Lower lobe of right lung (tissue), 2 donors: ENCODE measurements at regions not wholly inside any gene's neighbourhood (a gene's known extent, or its start where the extent isn't known, plus 50 kb on each side); places are given as distances from the start of the nearest gene placed in this dataset.

ENCODE experiments used
- ATAC-seq, 2 donors: fragments of 200-7000 bp; cut with Tn5 transposase; one replicate each; pipeline ENCODE4 v1.9.1; 2020 to 2022; ENCODE audit warnings: mild to moderate bottlenecking in 2 of 2, moderate library complexity in 2 of 2
- DNase-seq: peaks from one replicate; pipeline ENCODE4 v3.0.0-alpha.2; 2020
- H3K27ac ChIP-seq: fragments of 200-600 bp; one replicate; pipeline ENCODE4 v1.8.0; 2022
- H3K27me3 ChIP-seq: fragments of 200-600 bp; one replicate; pipeline ENCODE4 v1.8.0; 2022; ENCODE audit warnings: low read depth
- H3K36me3 ChIP-seq: fragments of 200-600 bp; one replicate; pipeline ENCODE4 v1.8.0; 2022; ENCODE audit warnings: mild to moderate bottlenecking
- H3K4me1 ChIP-seq: fragments of 200-600 bp; one replicate; pipeline ENCODE4 v1.8.0; 2022
- H3K4me3 ChIP-seq: fragments of 200-600 bp; one replicate; pipeline ENCODE4 v1.8.0; 2022; ENCODE audit warnings: mild to moderate bottlenecking
- H3K9me3 ChIP-seq: fragments of 200-600 bp; one replicate; pipeline ENCODE4 v1.8.0; 2022
- intact Hi-C: fragments of 100-400 bp; cut with DNase I; formaldehyde crosslinking; loops from one replicate; pipeline ENCODE4 v1.11.0; 2022
- TF ChIP-seq, protein P1 (sequence below): fragments of 200-600 bp; IDR thresholded peaks from one replicate; pipeline ENCODE4 v1.8.0; 2022; ENCODE audit warnings: antibody characterized with exemption, mild to moderate bottlenecking
- donor health status: DM: no; HTN: yes; CAD: no; lungs with severe emphysema.

DNA sequence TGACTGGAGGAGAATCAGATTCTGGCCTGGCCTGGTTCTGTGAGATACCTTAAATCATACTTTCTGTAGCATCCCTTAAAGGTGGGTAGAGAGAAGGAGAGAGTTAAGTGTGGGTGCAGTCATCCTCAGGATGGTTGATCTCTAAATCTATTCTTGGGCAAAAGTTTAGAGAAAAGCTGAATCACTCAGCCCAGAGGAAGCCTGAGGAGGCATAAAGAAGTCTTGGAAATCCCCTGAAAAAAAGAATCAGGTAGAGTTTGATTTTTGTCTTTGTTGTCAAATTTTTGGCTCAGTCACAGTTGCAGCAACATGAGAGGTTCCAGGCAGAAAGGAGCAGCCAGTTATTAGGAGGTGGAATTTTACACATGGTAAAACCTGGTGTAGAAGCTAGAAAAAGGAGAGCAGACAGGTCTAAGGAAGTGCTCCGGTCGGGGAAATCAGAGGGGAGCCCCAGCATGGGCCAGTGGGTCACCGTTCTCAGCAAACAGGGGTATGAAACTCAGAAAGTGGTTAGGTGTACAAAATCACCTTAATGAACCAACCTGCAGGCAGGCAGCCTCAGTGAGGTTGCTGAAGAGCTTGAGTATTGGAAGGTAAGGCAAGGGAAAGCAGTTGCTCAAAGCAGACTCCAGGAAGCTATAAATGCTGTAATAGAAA lies 116.2 kb upstream of the CNTLN start:
- Histone ChIP-seq H3K4me1 (no peaks in the 10 kb centered on the region), H3K36me3 (no peaks in the 10 kb centered on the region), H3K9me3 (peaks cover 1% of the 10 kb centered on the region), H3K27ac (no peak overlapping the region), H3K27me3 (no peaks in the 10 kb centered on the region), H3K4me3 (no peak overlapping the region)
- ATAC-seq (no peak), DNase-seq (no peak)
- intact Hi-C loops = no loop called here
- TF ChIP-seq, protein P1, sequence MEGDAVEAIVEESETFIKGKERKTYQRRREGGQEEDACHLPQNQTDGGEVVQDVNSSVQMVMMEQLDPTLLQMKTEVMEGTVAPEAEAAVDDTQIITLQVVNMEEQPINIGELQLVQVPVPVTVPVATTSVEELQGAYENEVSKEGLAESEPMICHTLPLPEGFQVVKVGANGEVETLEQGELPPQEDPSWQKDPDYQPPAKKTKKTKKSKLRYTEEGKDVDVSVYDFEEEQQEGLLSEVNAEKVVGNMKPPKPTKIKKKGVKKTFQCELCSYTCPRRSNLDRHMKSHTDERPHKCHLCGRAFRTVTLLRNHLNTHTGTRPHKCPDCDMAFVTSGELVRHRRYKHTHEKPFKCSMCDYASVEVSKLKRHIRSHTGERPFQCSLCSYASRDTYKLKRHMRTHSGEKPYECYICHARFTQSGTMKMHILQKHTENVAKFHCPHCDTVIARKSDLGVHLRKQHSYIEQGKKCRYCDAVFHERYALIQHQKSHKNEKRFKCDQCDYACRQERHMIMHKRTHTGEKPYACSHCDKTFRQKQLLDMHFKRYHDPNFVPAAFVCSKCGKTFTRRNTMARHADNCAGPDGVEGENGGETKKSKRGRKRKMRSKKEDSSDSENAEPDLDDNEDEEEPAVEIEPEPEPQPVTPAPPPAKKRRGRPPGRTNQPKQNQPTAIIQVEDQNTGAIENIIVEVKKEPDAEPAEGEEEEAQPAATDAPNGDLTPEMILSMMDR = no peak

DNA sequence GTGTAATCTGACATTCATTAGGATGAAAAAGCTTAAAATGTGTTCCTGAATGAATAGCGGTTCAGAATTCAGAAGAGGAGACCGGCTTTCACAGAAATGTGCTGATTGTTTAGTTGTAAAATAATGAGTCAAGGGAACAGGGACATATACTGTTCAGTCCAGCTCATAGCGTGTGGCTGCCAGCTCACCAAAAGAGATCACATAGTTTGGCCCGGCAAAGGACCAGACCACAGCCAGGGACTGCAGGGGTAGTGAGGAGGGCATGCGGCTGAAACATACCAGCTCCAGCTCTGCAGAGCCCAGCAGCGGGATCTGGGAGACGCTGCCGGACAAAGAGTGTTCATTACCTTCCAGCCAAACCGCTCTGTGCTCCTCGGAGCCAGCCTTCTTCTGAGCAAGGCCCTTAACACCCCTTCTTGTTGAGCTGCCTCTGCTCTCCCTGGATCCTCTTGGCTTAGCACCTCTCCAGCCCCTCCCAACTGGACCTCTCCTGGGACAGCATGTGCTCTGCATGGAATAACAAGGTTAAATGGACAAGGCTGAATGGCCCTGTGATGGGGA lies 116.8 kb upstream of the CNTLN start:
- no peak for ATAC-seq
- no peak for DNase-seq
- TF ChIP-seq, protein P1 = no peak
- H3K4me3 ChIP-seq = no peak overlapping the region
- no peaks in the 10 kb centered on the region for H3K27me3 ChIP-seq
- intact Hi-C loops = no loop called here
- H3K36me3 ChIP-seq = no peaks in the 10 kb centered on the region
- no peak overlapping the region for H3K27ac ChIP-seq
- no peaks in the 10 kb centered on the region for H3K4me1 ChIP-seq
- no peaks in the 10 kb centered on the region for H3K9me3 ChIP-seq

DNA sequence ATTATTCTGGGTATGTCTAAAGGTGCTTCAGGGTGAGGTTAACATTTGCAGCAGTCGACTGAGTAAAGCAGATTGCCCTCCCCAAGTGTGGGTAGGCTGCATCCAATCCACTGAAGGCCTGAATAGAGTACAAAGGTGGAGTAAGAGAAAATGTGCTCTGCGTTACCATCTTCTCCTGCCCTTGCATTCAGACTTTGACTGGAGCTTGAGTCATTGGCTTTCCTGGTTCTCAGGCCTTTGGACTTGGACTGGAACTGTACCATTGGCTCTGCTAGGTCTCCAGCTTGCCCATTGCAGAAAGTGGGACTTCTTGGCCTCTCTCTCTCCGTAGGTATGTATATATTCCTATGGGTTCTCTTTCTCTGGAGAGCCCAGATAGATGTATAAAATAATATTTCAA lies 120.9 kb upstream of the CNTLN start:
- Histone ChIP-seq H3K9me3 (no peaks in the 10 kb centered on the region), H3K4me3 (no peak overlapping the region), H3K4me1 (no peaks in the 10 kb centered on the region), H3K27me3 (no peaks in the 10 kb centered on the region), H3K36me3 (no peaks in the 10 kb centered on the region), H3K27ac (no peak overlapping the region)
- DNase-seq (no peak), ATAC-seq (no peak)
- TF ChIP-seq, protein P1 = no peak
- intact Hi-C loops = no loop called here

- TF ChIP-seq, protein P1 = no peak
- intact Hi-C loops = no loop called here
- Histone ChIP-seq H3K36me3 (no peaks in the 10 kb centered on the region), H3K4me3 (no peak overlapping the region), H3K27ac (no peak overlapping the region), H3K9me3 (no peaks in the 10 kb centered on the region), H3K4me1 (no peaks in the 10 kb centered on the region), H3K27me3 (no peaks in the 10 kb centered on the region)
- ATAC-seq (no peak), DNase-seq (no peak)
Observed at GRCh38 chr9:17013010-17013409, 121.8 kb upstream of the CNTLN start.

DNA sequence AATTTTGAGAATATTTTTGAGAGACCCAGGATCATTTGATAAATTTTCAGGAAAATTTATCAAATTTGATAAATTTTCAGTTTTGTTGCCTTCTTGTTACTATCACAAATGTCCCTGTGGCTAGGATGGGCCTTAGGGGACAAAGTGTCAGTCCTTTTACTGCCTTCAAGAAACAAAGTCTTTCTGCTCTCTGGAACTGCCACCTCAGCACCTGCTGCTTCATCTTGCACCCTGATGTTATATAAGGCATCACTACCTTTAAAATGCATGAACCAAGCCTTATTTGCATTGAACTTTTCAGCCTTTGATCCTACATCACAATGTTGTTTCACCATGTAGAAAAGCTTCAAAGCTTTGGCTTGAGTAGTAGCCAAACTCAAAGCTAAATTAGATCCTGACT lies 123.0 kb upstream of the CNTLN start:
- no peaks in the 10 kb centered on the region for H3K4me1 ChIP-seq
- DNase-seq (no peak), ATAC-seq (no peak)
- no peaks in the 10 kb centered on the region for H3K36me3 ChIP-seq
- H3K4me3 ChIP-seq = no peak overlapping the region
- no peaks in the 10 kb centered on the region for H3K9me3 ChIP-seq
- H3K27ac ChIP-seq = no peak overlapping the region
- intact Hi-C loops = no loop called here
- TF ChIP-seq, protein P1 = no peak
- H3K27me3 ChIP-seq = no peaks in the 10 kb centered on the region
